CD4-positive, alpha-beta memory T cell (primary cell): ENCODE measurements at regions not wholly inside any gene's neighbourhood (a gene's known extent, or its start where the extent isn't known, plus 50 kb on each side); places are given as distances from the start of the nearest gene placed in this dataset.
A peak's percentile ranks its signal among the peaks of the same experiment; 100 is the strongest.
"Not testable (repeated sequence)": the region's sequence is repeated elsewhere in the genome, so short reads cannot be mapped to it uniquely, and the experiment has no call there.

Source experiments
- CTCF ChIA-PET: fragments of 350-600 bp; sonication (Branson Sonifier 250); formaldehyde crosslinking; loops from one replicate; lab custom pipeline; 2021; ENCODE audit warnings: inconsistent platforms; ENCODE audit not compliant: partially characterized antibody; lab: Charles Lee
- POLR2A ChIA-PET: fragments of 350-600 bp; sonication (Branson Sonifier 250); formaldehyde crosslinking; loops from one replicate; lab custom pipeline; 2021; ENCODE audit not compliant: partially characterized antibody; lab: Charles Lee
- DNase-seq, 5 donors: peaks; one replicate each; pipeline versions ENCODE4 v3.0.0 to v3.0.0-alpha.2; 2020 to 2022; ENCODE audit warnings: mixed read lengths in 1 of 5
- H3K27ac ChIP-seq: one replicate; pipeline ENCODE4 v1.7.0; 2013; ENCODE audit warnings: low read depth, low read length
- H3K27me3 ChIP-seq: 2 replicates; pipeline ENCODE4 v1.7.0; 2013; ENCODE audit warnings: mild to moderate bottlenecking, low read length, moderate library complexity; ENCODE audit not compliant: insufficient read depth
- H3K36me3 ChIP-seq: 2 replicates; pipeline ENCODE4 v1.7.0; 2013; ENCODE audit warnings: mild to moderate bottlenecking, low read length, moderate library complexity; ENCODE audit not compliant: insufficient read depth
- H3K4me1 ChIP-seq: 2 replicates; pipeline ENCODE4 v1.7.0; 2013; ENCODE audit warnings: mild to moderate bottlenecking, low read length, moderate library complexity; ENCODE audit not compliant: insufficient read depth
- H3K4me3 ChIP-seq, 2 donors: one replicate each; pipeline ENCODE4 v1.7.0; 2013; ENCODE audit warnings: low read length in 2 of 2, mild to moderate bottlenecking in 1 of 2
- H3K9me3 ChIP-seq, 2 donors: one replicate each; pipeline ENCODE4 v1.7.0; 2013; ENCODE audit warnings: low read length in 2 of 2, control low read depth in 1 of 2; ENCODE audit not compliant: control insufficient read depth in 1 of 2
- H3K27ac Mint-ChIP-seq, 7 donors: one replicate each; pipeline ENCODE4 v1.8.0; 2020 to 2021; ENCODE audit warnings: mixed read lengths in 7 of 7, mild to moderate bottlenecking in 6 of 7, inconsistent platforms in 3 of 7, moderate library complexity in 3 of 7
- H3K27me3 Mint-ChIP-seq, 2 donors: one replicate each; pipeline ENCODE4 v1.8.0; 2020 to 2021; ENCODE audit warnings: mixed read lengths in 2 of 2
- H3K36me3 Mint-ChIP-seq, 2 donors: one replicate each; pipeline ENCODE4 v1.8.0; 2020 to 2021; ENCODE audit warnings: mixed read lengths in 2 of 2, inconsistent platforms in 1 of 2, mild to moderate bottlenecking in 1 of 2
- H3K4me1 Mint-ChIP-seq, 4 donors: one replicate each; pipeline ENCODE4 v1.8.0; 2020 to 2021; ENCODE audit warnings: mixed read lengths in 4 of 4, mild to moderate bottlenecking in 1 of 4
- H3K4me3 Mint-ChIP-seq, 8 donors: one replicate each; pipeline ENCODE4 v1.8.0; 2020 to 2021; ENCODE audit warnings: mixed read lengths in 8 of 8, mild to moderate bottlenecking in 7 of 8, moderate library complexity in 6 of 8, inconsistent platforms in 3 of 8
- H3K9me3 Mint-ChIP-seq, 8 donors: one replicate each; pipeline ENCODE4 v1.8.0; 2020 to 2021; ENCODE audit warnings: mixed read lengths in 8 of 8, mild to moderate bottlenecking in 5 of 8, inconsistent platforms in 3 of 8, moderate library complexity in 1 of 8
- intact Hi-C: fragments of 100-400 bp; cut with micrococcal nuclease; formaldehyde crosslinking; loops from one replicate; pipeline ENCODE4 v1.15.1; 2023

DNA sequence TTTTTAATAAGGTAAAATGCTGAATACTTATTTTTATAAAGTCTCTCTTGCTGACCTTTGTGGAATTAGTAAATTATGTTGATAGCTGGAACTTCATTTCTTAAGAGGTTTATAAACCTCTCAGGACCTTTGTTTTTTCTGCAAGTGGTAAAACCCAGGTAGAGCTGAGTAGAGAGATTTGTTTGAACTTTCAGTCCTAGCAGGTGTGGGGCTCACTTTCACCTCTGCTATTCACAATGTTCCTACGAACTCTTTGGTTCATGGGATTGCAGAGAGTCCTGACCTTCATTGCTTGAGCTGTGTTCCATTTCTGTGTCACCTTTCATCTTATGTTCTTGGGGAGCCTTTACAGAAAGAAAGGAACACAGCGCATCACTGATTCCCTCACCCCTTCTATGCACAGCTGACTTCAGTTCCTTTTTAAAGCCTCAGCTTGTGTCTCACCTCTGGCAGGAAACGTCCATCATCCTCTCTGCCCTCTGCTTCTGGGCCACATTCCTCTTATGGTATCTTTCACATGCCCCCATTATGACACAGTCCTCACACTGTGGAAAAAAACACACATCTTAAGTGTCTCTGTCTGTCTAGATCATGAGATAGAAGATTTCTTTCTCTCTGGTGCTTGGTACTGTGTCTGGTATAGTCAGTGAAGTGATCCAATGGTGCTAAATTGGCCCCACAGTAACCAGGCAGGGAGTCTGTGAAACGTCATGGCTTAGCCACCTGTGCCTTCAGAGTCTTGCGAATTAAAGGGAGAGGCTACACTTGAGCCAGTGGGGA, 262.5 kb upstream of the B3GALT2 start:
- H3K27me3 ChIP-seq, result no peaks in the 10 kb centered on the region
- POLR2A ChIA-PET, result interaction anchor here (1.0 to 5.0 kb wide), 8 partner anchors 9 to 31 kb away, joined by 3 to 38 read pairs (median 7); no protein-coding TSS in a partner anchor
- H3K36me3 ChIP-seq, result no peaks in the 10 kb centered on the region
- H3K27me3 Mint-ChIP-seq, result no peaks in the 10 kb centered on the region
- peak overlapping the region; percentile 36 for H3K27ac ChIP-seq
- H3K4me3 ChIP-seq, result no peak overlapping the region
- no peaks in the 10 kb centered on the region for H3K9me3 ChIP-seq
- H3K4me1 ChIP-seq, result peaks cover 18% of the 10 kb centered on the region
- DNase-seq, result peak; percentile 39 to 67 (median 41)
- no peaks in the 10 kb centered on the region for H3K36me3 Mint-ChIP-seq
- H3K9me3 Mint-ChIP-seq, result peaks cover 0 to 4% (median 0%) of the 10 kb centered on the region in 8 donors
- H3K4me3 Mint-ChIP-seq, result peak overlapping the region in 7 of 8 donors; percentile 1 to 53 (median 9)
- H3K27ac Mint-ChIP-seq, result peak overlapping the region; percentile 68 to 95 (median 82)
- H3K4me1 Mint-ChIP-seq, result peaks cover 16 to 23% (median 18%) of the 10 kb centered on the region in 4 donors
- intact Hi-C loops, result loop anchor here (1.0 kb wide), 1 partner anchor 9 kb away; no protein-coding TSS in a partner anchor
- CTCF ChIA-PET, result interaction anchor here (1.1 to 1.8 kb wide), 5 partner anchors 10 to 306 kb away, joined by 3 to 5 read pairs (median 3); no protein-coding TSS in a partner anchor

DNA sequence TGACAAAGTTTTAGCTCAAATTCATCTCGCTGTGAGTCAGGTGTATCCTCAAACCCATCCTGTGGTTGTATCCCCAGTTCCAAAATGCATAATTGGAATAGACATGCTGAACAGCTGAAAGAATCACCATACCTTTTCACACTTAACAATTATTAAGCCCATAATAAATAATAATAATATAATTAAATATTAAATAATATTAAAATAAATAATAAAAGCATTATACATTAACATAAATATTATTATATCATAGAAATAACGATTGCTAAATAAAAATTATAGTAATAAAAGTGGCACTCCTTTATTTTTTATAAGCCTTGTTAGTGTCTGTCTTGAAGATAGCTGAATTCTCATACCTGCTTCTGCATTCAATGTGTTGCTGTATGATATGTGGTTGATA, 257.5 kb upstream of the B3GALT2 start:
- Mint-ChIP-seq H3K4me1 (peaks cover 9 to 29% (median 17%) of the 10 kb centered on the region in 4 donors), H3K36me3 (peaks cover 12% of the 10 kb centered on the region in 2 donors), H3K27me3 (no peaks in the 10 kb centered on the region), H3K27ac (no peak overlapping the region), H3K9me3 (peaks cover 4 to 25% (median 12%) of the 10 kb centered on the region in 8 donors), H3K4me3 (no peak overlapping the region)
- Histone ChIP-seq H3K27ac (no peak overlapping the region), H3K4me1 (peaks cover 15% of the 10 kb centered on the region), H3K27me3 (no peaks in the 10 kb centered on the region), H3K9me3 (no peaks in the 10 kb centered on the region), H3K4me3 (no peak overlapping the region), H3K36me3 (no peaks in the 10 kb centered on the region)
- no peak for DNase-seq
- CTCF ChIA-PET, result interaction anchor here (1.3 kb wide), 1 partner anchor 35 kb away, joined by 3 read pairs; no protein-coding TSS in a partner anchor
- intact Hi-C loops, result no loop called here
- POLR2A ChIA-PET, result interaction anchor here (0.7 to 2.6 kb wide), 5 partner anchors 11 to 37 kb away, joined by 3 to 10 read pairs (median 3); no protein-coding TSS in a partner anchor

DNA sequence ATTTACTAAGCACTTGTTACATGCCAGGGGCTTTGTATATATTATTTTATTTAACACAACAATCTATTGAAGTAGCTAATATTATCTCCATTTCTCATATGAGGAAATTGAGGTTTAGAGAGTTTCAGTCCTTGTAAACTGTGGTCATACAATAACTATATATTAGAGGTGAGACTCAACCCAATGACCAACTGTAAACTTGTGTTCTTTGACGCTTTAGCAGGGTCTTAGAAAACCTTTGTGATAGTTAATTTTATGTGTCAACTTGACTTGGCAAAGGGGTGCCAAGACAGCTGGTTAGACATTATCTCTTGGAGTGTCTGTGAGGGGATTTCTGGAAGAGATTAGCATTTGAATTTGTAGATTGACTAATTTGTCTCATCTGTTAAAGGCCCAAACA, 252.4 kb upstream of the B3GALT2 start:
- H3K9me3 ChIP-seq, result peaks cover 0 to 2% of the 10 kb centered on the region in 2 donors
- no peaks in the 10 kb centered on the region for H3K36me3 ChIP-seq
- Mint-ChIP-seq H3K27ac (peak overlapping the region in 6 of 7 donors; percentile 11 to 85 (median 72)), H3K9me3 (peaks cover 7 to 50% (median 29%) of the 10 kb centered on the region in 8 donors), H3K27me3 (no peaks in the 10 kb centered on the region), H3K4me3 (peak overlapping the region in 3 of 8 donors; percentile 20 to 32 (median 22)), H3K36me3 (peaks cover 28 to 34% of the 10 kb centered on the region in 2 donors), H3K4me1 (peaks cover 19 to 38% (median 30%) of the 10 kb centered on the region in 4 donors)
- no peak for DNase-seq
- H3K27me3 ChIP-seq, result no peaks in the 10 kb centered on the region
- peaks cover 21% of the 10 kb centered on the region for H3K4me1 ChIP-seq
- intact Hi-C loops, result no loop called here
- no peak overlapping the region for H3K4me3 ChIP-seq
- POLR2A ChIA-PET, result interaction anchor here (0.8 to 2.4 kb wide), 6 partner anchors 10 to 39 kb away, joined by 3 to 11 read pairs (median 4); no protein-coding TSS in a partner anchor
- no peak overlapping the region for H3K27ac ChIP-seq
- CTCF ChIA-PET, result interaction anchor here (1.2 kb wide), 1 partner anchor 20 kb away, joined by 3 read pairs; no protein-coding TSS in a partner anchor

DNA sequence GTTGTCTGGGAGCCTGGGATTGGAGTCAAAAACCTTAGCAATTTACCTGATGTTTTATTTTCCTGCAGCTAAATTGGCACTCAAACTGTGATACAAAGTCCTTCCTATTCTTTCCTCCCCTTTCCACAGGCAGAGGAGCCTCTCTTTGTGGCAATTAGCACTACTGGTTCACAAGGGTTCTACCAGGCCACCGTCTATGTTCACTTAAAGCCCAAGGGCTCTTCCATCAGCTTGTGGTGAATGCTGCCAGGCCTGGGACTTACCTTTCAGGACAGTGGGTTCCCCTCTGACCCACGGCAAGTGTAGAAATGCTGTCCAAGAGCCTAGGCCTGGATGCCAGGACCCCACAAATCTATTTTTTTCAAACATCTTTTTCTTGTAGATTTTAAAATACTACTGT, 251.9 kb upstream of the B3GALT2 start:
- Mint-ChIP-seq H3K36me3 (peaks cover 32 to 39% of the 10 kb centered on the region in 2 donors), H3K4me1 (peaks cover 19 to 38% (median 30%) of the 10 kb centered on the region in 4 donors), H3K27ac (peak overlapping the region; percentile 59 to 93 (median 79)), H3K27me3 (no peaks in the 10 kb centered on the region), H3K9me3 (peaks cover 7 to 55% (median 33%) of the 10 kb centered on the region in 8 donors), H3K4me3 (peak overlapping the region in 6 of 8 donors; percentile 11 to 72 (median 36))
- no peaks in the 10 kb centered on the region for H3K36me3 ChIP-seq
- intact Hi-C loops, result no loop called here
- peaks cover 21% of the 10 kb centered on the region for H3K4me1 ChIP-seq
- peaks cover 0 to 7% of the 10 kb centered on the region in 2 donors for H3K9me3 ChIP-seq
- ChIA-PET CTCF (interaction anchor here (1.2 to 1.4 kb wide), 2 partner anchors 12 to 21 kb away, joined by 3 read pairs; no protein-coding TSS in a partner anchor), POLR2A (interaction anchor here (1.0 to 2.4 kb wide), 5 partner anchors 10 to 40 kb away, joined by 3 to 11 read pairs (median 4); no protein-coding TSS in a partner anchor)
- H3K27ac ChIP-seq, result peak overlapping the region; percentile 0
- H3K4me3 ChIP-seq, result no peak overlapping the region
- no peaks in the 10 kb centered on the region for H3K27me3 ChIP-seq
- DNase-seq, result no peak

DNA sequence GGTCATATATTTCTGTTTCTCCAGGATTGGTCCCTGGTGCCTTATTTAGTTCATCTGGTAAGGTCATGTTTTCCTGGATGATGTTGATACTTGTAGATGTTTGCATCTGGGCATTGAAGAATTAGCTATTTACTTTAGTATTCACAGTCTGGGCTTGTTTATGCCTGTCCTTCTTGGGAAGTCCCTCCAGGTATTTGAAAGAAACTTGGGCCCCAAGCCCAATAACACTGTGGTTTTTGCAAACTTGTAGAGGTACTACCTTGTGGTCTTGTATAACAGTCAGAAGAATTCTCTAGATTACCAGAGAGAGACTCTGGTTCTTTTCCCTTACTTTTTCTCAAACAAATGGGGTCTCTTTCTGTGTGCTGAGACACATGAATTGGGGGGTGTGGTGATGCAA, 251.4 kb upstream of the B3GALT2 start:
- H3K4me1 Mint-ChIP-seq, result peaks cover 19 to 38% (median 30%) of the 10 kb centered on the region in 4 donors
- peak overlapping the region; percentile 34 to 93 (median 79) for H3K27ac Mint-ChIP-seq
- H3K4me3 Mint-ChIP-seq, result peak overlapping the region in 6 of 8 donors; percentile 21 to 72 (median 52)
- ChIA-PET CTCF (interaction anchor here (1.4 kb wide), 1 partner anchor 12 kb away, joined by 3 read pairs; no protein-coding TSS in a partner anchor), POLR2A (interaction anchor here (0.6 to 2.4 kb wide), 4 partner anchors 15 to 40 kb away, joined by 3 to 11 read pairs (median 6); no protein-coding TSS in a partner anchor)
- no peaks in the 10 kb centered on the region for H3K36me3 ChIP-seq
- intact Hi-C loops, result no loop called here
- peaks cover 0 to 12% of the 10 kb centered on the region in 2 donors for H3K9me3 ChIP-seq
- H3K9me3 Mint-ChIP-seq, result peaks cover 2 to 58% (median 37%) of the 10 kb centered on the region in 8 donors
- DNase-seq, result peak; percentile 17 to 55 (median 31)
- no peaks in the 10 kb centered on the region for H3K27me3 ChIP-seq
- peaks cover 21% of the 10 kb centered on the region for H3K4me1 ChIP-seq
- H3K4me3 ChIP-seq, result no peak overlapping the region
- peaks cover 34 to 39% of the 10 kb centered on the region in 2 donors for H3K36me3 Mint-ChIP-seq
- peak overlapping the region; percentile 0 for H3K27ac ChIP-seq
- H3K27me3 Mint-ChIP-seq, result no peaks in the 10 kb centered on the region

DNA sequence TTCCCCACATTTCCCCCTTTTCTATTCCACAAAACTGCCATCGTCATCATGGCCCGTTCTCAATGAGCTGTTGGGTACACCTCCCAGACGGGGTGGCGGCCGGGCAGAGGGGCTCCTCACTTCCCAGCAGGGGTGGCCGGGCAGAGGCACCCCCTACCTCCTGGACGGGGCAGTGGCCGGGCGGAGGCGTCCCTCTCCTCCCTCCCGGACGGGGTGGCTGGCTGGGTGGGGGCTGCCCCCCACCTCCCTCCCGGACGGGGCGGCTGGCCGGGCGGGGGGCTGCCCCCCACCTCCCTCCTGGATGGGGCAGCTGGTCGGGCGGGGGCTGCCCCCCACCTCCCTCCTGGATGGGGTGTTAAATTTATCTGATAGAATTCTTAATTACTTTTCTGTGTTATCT, 250.9 kb upstream of the B3GALT2 start:
- peaks cover 0 to 12% of the 10 kb centered on the region in 2 donors for H3K9me3 ChIP-seq
- peaks cover 19 to 38% (median 30%) of the 10 kb centered on the region in 4 donors for H3K4me1 Mint-ChIP-seq
- peak overlapping the region in 4 of 7 donors; percentile 79 to 93 (median 88) for H3K27ac Mint-ChIP-seq
- H3K4me3 ChIP-seq, intact Hi-C loops, H3K27ac ChIP-seq, H3K27me3 ChIP-seq, DNase-seq, H3K36me3 ChIP-seq, H3K4me3 Mint-ChIP-seq, H3K27me3 Mint-ChIP-seq: not testable (repeated sequence)
- peaks cover 2 to 60% (median 38%) of the 10 kb centered on the region in 8 donors for H3K9me3 Mint-ChIP-seq
- H3K36me3 Mint-ChIP-seq, result peaks cover 34 to 39% of the 10 kb centered on the region in 2 donors
- CTCF ChIA-PET, result interaction anchor here (1.3 to 1.4 kb wide), 2 partner anchors 11 to 12 kb away, joined by 3 read pairs; no protein-coding TSS in a partner anchor
- peaks cover 21% of the 10 kb centered on the region for H3K4me1 ChIP-seq
- POLR2A ChIA-PET, result interaction anchor here (0.6 to 2.4 kb wide), 3 partner anchors 21 to 41 kb away, joined by 3 to 11 read pairs (median 8); no protein-coding TSS in a partner anchor
